Activated CD8-positive, alpha-beta memory T cell treated with anti-CD3 and anti-CD28 coated beads for 4 hours (primary cell): ENCODE measurements at regions not wholly inside any gene's neighbourhood (a gene's known extent, or its start where the extent isn't known, plus 50 kb on each side); places are given as distances from the start of the nearest gene placed in this dataset.

Experiments used
- DNase-seq, 2 donors: peaks; one replicate each; pipeline ENCODE4 v3.0.0-alpha.2; 2020; ENCODE audit warnings: low read depth in 2 of 2

GRCh38 chr12:38139456-38139855 lies 177.1 kb upstream of the ALG10B start:
- no peak for DNase-seq

GRCh38 chr12:38141239-38141638 lies 175.3 kb upstream of the ALG10B start:
- no peak for DNase-seq

- no peak for DNase-seq
Observed at GRCh38 chr12:38141861-38142260, 174.7 kb upstream of the ALG10B start.

- no peak for DNase-seq
Observed at GRCh38 chr12:38142974-38143373, 173.6 kb upstream of the ALG10B start.

GRCh38 chr12:38144049-38144448 lies 172.5 kb upstream of the ALG10B start:
- no peak for DNase-seq

GRCh38 chr12:38144601-38145436 lies 171.8 kb upstream of the ALG10B start:
- DNase-seq = no peak

GRCh38 chr12:38149395-38150073 lies 167.0 kb upstream of the ALG10B start:
- DNase-seq = no peak

- no peak for DNase-seq
Observed at GRCh38 chr12:38151991-38152700, 164.4 kb upstream of the ALG10B start.

- DNase-seq = no peak
Observed at GRCh38 chr12:38152816-38153736, 163.5 kb upstream of the ALG10B start.

GRCh38 chr12:38153737-38154061 lies 162.9 kb upstream of the ALG10B start:
- no peak for DNase-seq

- no peak for DNase-seq
Observed at GRCh38 chr12:38154096-38155019, 162.2 kb upstream of the ALG10B start.

GRCh38 chr12:38155020-38155395 lies 161.6 kb upstream of the ALG10B start:
- no peak for DNase-seq

GRCh38 chr12:38155526-38156496 lies 160.8 kb upstream of the ALG10B start:
- DNase-seq = no peak

- DNase-seq = no peak
Observed at GRCh38 chr12:38156497-38157245, 159.9 kb upstream of the ALG10B start.

GRCh38 chr12:38157274-38157932 lies 159.2 kb upstream of the ALG10B start:
- DNase-seq = no peak

GRCh38 chr12:38157933-38158401 lies 158.6 kb upstream of the ALG10B start:
- no peak for DNase-seq

- no peak for DNase-seq
Observed at GRCh38 chr12:38158428-38159091, 158.0 kb upstream of the ALG10B start.
